HG03108 (cell line): ENCODE measurements at regions not wholly inside any gene's neighbourhood (a gene's known extent, or its start where the extent isn't known, plus 50 kb on each side); places are given as distances from the start of the nearest gene placed in this dataset.

ENCODE experiments used
- ATAC-seq: cut with Tn5 transposase; IDR thresholded peaks from one replicate; pipeline ENCODE4 v1.9.1; 2021; ENCODE audit warnings: moderate library complexity; ENCODE audit not compliant: unreplicated experiment

GRCh38 chr6:146886587-146887446, 288.0 kb downstream of the ADGB start:
- ATAC-seq = no peak

- ATAC-seq = no peak
Observed at GRCh38 chr6:146887447-146888077, 288.8 kb downstream of the ADGB start.

GRCh38 chr6:146889303-146889702, 290.5 kb downstream of the ADGB start:
- no peak for ATAC-seq

- no peak for ATAC-seq
Observed at GRCh38 chr6:146890172-146890571, 291.4 kb downstream of the ADGB start.

- no peak for ATAC-seq
Observed at GRCh38 chr6:146890644-146891434, 292.1 kb downstream of the ADGB start.

- no peak for ATAC-seq
Observed at GRCh38 chr6:146891615-146892265, 293.0 kb downstream of the ADGB start.

GRCh38 chr6:146892283-146892612, 293.5 kb downstream of the ADGB start:
- ATAC-seq = no peak

- ATAC-seq = no peak
Observed at GRCh38 chr6:146892613-146893401, 294.0 kb downstream of the ADGB start.

GRCh38 chr6:146893690-146894089, 294.9 kb downstream of the ADGB start:
- no peak for ATAC-seq

- ATAC-seq = no peak
Observed at GRCh38 chr6:146894624-146895023, 295.9 kb downstream of the ADGB start.

GRCh38 chr6:146895101-146895771, 296.5 kb downstream of the ADGB start:
- no peak for ATAC-seq

GRCh38 chr6:146895772-146896061, 296.9 kb downstream of the ADGB start:
- ATAC-seq = no peak

GRCh38 chr6:146896062-146896813, 297.5 kb downstream of the ADGB start:
- ATAC-seq = no peak

- no peak for ATAC-seq
Observed at GRCh38 chr6:146896960-146897701, 298.4 kb downstream of the ADGB start.

GRCh38 chr6:146898069-146898887, 299.5 kb downstream of the ADGB start:
- ATAC-seq = no peak

GRCh38 chr6:146898888-146899227, 300.1 kb downstream of the ADGB start:
- ATAC-seq = no peak

GRCh38 chr6:146901940-146902816, 302.0 kb upstream of the STXBP5 start:
- no peak for ATAC-seq
